GM18507 (cell line): ENCODE measurements at regions not wholly inside any gene's neighbourhood (a gene's known extent, or its start where the extent isn't known, plus 50 kb on each side); places are given as distances from the start of the nearest gene placed in this dataset.
A peak's percentile ranks its signal among the peaks of the same experiment; 100 is the strongest.

Source experiments
- DNase-seq: peaks from one replicate; pipeline ENCODE4 v3.0.0; 2011; ENCODE audit warnings: low read depth; ENCODE audit not compliant: insufficient read length; ENCODE audit errors: extremely low spot score
- FAIRE-seq: peaks from 2 replicates; lab custom pipeline; 2011; peaks lifted over from hg19 to GRCh38; lab: Jason Lieb, UNC

DNA sequence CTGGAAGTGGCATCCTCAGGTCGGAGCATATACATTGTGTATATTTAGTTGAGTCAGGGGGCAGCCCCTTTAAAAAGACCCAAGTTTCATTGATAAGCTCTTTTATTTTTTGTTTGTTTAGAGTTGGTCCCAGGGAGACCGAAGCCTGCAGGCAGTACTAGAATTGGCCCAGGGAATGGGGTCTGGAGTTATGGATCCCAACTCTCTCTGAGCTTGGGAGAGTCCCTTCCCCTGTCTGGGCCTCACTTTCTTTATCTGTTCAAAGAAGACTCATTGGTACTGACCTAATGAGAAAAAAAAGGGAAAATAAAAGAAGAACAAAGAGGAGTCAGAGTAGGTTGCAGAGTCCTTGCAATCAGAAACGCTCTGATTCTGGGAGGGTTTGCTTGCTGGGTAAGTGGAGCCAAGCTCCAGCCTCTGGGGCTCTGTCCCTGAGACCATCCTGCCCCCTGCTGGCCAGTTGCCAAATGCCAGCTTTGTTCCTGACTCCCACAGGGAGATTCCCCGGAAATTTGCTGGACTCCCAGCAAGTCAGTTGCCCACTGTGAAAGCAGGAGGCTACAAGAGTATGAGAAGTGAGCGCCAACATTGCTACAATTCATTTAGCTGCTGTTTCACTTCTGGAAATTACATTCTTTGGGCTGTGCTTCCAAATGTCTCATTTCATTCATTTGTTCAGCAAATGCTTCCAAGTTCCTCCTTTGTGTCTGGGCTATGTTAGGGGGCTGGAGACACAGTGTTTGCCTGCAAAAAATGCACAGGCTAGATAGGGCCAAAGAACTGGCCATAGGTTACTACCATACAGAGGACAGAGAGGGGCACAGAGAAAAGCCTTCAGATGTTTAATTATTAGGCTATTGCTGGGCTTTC lies 156.2 kb downstream of the MELK start:
- FAIRE-seq (peak; percentile 91), DNase-seq (peak; percentile 39)

DNA sequence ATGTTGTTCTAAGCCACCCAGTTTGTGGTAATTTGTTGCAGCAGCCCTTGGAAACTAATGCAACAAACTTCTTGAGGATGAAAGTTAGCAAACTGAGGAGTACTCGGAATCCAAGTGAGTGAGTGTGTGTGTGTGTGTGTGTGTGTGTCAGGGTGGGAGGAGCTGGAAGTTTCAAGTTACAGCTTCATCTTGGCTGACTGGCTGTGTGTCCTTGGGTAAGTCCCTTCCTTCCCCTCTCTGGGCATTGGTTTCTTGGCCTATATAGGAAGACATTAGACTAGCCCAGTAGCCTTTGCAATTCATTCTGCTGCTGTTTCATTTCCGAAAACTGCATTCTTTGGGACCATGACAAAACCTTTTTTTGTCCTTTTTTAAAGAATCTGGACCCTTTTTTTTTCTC lies 157.2 kb downstream of the MELK start:
- DNase-seq (no peak), FAIRE-seq (peak; percentile 18)

DNA sequence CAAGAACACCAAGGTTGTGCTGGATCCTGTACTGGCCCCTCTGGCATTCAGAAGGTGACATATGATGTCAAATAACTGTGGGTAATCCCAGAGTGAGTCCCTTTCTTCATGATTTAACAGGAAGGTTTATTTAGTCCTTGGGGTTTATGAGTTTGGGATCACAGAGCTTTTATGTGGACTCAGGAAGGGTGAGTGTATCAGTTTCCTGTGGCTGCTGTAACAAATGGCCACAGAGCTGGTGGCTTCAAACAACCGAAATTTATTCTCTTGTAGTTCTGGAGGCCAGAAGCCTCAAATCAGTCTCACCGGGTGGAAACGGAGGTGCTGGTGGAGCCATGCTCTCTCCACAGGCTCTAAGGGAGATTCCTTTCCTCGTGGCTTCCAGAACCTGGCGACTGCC lies 157.7 kb downstream of the MELK start:
- FAIRE-seq (no peak), DNase-seq (no peak)

DNA sequence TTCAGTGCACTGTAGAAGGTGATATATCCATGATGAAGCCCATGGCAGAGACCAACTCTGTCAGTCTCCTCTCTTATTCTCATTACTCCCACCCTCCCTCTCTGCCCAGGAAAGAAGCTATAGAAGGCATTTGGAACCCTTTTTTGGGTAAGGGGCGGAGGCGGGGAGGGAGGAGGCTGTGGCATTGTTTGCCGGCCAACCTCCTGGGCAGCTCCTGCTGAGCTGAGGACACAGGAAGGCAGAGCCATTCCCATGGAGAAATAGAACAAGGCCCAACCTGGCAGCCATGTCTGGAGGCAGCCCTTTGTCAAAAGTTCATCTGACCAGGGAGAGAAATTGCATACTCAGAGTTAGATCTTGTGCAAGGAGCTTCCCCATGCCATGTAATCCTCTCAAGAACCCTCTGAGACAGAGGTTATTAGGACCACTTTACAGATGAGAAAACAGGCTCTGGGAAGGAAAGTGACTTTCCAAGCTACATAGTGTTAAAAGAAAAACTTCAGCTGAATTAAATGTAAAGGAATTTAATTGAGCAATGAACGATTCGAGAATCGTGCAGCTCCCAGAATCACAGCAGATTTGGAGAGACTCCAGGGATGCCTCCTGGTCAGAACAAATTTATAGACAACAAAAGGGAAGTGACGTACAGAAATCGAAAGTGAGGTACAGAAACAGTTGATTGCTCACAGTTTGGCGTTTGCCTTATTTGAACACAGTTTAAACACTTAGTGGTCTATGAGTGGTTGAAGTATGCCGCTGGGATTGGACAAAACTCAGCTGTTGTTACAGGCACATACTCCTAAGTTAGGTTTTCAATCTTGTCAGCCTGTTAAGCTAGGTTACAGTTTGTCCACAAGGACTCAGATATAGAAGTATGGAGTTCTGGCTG lies 158.6 kb downstream of the MELK start:
- DNase-seq (no peak), FAIRE-seq (peak; percentile 82)

DNA sequence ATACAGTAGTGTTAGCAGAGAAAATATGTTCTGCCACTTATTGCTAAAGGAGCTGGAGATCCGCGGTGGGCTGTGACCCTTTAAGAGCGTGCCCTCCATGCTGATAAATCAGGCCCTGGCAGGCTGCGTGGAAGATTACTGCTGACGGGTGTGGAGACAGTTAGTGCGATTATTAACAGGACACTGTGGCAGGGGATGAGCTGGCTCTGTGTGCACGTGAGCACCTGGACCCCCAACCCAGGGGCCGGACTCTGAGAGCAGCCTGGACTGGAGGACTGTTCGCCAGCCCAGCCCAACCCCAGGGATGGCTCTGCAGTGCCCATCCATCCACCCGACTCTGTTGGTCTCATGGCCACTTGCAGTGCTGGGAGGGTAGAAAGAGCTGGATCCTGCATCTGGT lies 162.0 kb downstream of the MELK start:
- no peak for FAIRE-seq
- DNase-seq = no peak

DNA sequence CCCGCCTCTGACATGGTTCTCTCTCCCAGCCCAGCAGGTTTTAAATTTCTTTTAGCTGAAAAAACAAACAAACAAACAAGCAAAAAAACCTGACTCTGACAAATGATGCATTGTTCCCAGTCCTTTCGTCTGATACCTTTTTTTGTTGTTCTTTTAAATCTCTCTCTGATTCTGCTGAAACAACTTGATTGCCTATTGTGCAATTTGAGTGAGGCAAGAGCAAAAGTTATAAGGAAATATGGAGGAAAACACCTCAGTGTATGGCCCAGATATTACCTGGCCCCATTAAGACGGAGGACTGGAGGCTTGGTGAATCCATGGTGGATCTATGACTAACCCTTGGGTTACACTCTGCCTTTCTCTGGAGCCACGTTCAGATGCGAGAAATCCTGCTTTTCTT lies 164.0 kb downstream of the MELK start:
- DNase-seq (no peak), FAIRE-seq (no peak)

DNA sequence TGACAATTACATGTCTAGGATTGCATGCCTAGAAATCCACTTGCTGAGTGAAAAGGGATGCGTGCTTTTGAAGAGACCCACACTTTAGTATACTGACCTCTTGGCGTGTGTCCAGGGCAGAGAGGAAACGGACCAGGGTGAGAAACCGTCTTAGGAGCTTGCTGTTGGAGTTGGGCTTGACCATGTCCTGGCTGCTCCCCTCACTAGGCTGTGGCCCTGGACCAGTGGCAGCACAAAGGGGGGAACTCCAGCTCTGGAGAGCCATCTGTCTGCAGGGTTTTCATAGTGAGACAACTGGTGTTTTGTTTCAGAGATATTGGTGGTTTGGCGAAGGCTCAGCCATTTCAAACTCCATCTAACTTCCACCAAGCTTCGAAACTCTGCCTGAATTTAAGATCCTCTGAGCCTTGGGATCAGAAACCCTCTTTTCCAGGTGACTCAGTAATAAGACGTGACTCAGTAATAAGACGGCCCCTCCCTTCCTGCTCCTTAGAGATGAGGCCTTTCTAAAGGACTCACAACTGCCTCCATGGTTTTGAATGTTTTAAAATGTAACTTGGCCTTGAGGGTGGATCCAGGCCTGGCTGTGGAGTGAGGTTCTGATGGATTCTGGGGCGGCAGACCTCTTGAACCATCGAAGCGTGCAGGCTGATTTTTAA lies 165.8 kb downstream of the MELK start:
- FAIRE-seq (no peak), DNase-seq (no peak)

DNA sequence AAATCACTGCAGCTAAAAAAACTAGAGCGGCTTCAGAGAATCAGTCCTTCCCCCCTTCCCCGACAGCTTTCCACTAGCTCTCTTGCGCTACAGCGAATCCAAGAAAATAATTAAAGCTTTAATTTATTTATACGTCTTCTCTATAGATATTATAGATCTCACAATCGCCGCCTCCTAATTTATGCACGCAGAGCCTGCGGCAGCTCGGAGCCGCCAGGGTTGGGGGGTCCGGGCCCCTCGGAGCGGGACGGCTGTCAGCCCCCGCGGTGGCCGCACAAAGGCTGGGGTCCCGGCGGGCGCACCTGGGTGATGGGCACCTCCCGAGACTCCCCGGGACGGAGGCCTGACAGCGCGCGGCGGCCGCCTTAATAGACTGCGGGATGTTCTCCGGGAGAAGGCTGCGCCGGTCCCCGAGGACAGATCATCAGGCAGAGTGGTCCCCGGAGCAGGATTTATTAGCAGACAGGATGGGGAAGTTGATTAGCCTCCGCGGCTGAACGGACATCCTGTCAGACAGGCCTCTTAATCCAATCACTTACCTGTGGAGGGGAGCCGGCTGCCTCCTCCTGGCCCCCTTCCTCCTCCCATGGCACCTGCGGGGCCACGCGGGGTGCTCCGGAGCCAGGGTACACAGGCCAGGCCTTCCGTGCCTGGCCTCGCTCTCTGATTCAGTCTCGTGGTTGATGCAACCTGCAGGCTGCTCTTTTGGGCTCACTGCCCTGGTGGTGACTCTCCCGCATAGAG lies 166.8 kb downstream of the MELK start:
- FAIRE-seq (no peak), DNase-seq (no peak)

DNA sequence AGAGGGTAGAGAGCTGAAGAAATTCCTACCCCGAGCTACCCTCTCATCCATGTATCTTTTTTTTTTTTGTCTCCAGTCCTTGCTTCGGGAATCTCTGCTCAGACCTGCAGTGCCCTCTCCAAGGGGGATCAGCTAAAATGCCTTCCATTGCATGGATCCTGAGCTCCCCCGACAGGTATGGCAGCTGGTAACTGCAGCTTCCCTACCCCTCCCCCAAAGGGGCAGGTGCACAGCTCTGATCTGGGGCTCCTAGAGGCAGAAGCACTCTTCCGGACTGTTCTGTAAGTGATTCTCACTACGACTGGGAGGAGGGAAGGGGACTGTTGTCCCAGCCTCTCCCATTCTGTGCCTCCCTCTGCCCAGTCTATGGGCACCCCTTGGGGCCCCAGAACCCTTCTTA lies 169.6 kb downstream of the MELK start:
- FAIRE-seq = no peak
- DNase-seq = no peak

DNA sequence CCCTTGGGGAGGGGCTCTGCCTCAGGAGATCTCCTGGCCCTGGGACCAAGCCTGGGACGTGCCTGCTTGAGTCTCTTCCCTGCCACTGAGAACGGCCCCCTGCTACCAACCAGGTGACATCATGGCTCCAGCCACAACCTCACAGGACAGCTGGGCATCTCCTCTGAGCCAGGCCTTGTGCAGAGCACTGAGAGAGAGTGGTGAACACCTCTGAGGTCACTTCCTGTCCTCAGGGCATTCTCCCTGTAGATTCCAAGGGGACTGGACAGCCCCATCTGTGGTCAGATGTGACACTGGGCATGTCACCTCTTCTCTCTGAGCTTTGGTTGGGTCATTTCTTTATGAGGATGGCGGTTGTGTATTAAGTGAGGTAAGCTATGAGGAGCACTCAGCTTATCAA lies 172.0 kb downstream of the MELK start:
- no peak for DNase-seq
- no peak for FAIRE-seq

DNA sequence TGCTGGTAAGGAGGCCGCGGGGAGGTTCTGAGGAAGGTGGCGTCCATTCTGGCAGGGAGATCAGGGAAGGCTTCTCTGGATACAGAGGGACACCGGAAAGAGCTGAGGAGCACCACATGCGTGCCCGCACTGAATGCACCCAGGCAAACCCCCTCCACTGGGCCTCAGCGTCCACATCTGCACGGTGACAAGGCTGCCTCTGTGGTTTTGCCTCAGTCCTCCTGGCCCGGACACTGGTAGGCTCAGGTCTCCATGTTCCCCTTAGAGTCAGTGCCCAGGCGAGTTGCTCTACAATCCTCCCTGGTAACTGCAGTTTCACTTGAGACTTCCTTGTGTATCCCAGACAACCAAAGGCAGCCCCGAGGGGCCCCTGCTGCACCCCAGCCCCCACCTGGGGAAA lies 173.3 kb downstream of the MELK start:
- no peak for DNase-seq
- no peak for FAIRE-seq

DNA sequence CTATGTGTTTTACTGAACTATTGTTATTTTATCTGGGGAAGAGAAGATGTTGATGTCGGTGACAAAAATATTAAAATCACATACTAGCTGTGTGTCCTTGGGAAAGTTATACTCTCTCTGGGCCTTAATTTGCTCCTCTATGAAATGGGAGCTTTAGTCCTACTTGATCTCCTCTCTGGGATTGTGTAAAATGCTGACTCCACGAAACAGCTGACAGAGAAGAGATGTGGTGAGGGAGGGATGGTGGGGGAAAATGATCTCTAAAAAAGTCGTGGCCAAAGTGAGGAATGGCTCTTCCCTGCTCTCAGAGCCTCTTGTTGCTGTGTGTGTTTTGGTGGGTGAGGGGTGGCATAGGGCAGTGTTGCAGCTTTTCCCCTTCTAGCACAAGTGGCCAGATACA lies 173.7 kb downstream of the MELK start:
- DNase-seq (no peak), FAIRE-seq (no peak)

DNA sequence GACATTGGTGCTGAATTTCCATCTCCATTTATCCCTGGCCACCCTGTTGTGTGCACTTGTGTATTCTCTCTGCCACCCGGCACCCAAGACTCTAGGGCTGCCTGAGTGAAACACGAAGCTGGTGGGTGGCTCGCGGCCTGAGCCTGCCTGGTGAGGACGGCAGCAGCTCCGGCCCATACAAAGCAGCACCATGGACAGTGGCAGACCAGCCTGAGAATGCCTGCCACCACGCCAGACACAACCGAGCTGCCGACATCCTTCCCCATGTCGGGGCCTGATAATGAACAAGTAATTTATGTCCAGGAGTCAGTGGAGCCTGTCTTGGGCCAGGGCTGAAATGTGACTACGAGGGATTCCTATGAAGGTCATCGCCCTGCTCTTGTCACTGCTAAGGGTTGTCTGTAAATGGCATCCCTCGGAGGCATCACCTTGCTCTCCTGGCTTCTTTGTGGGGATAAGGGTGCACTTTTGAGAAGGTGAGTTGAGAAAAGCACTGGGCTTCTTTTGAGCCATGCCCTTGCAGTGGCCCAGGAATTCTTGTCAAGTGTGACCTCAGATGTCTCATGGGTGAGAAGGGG lies 175.7 kb downstream of the MELK start:
- FAIRE-seq = no peak
- DNase-seq = peak; percentile 26

DNA sequence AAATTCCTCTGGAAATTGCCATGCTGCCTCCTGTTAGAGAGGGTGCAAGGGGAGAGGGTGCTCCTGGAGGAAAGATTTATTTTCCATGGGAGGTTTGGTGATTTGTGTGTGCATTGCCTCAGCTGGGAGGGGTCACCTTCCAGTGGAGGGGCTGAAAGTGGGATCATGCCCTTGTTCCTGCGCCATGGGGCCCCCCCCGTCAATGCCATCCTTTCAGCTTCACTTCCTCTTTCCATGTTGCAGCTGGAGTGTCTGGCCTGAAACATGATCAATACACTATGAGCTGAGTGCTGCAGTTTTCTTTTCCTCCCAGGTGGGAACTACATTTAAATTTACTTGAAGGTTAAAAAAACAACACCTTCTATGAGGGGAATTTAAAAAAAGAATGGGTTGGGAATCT lies 176.8 kb downstream of the MELK start:
- no peak for FAIRE-seq
- DNase-seq = no peak

DNA sequence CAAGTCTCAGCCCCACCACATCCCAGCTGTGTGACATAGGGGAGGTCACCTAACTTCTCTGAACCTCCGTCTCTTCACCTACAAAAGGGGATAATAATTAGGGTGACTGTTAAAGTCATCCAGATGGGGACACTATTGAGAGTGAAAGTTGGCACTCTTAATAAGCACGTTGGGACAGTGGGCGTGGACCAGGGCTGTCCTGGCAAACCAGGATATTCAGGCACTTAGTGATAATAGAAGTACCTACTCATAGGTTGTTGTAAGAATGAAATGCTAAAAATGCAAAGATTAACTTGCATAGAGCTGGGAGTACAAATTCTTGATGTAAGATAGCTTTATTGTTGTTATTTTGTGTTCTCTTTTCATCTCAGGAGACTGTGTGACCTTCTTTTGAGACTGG lies 177.9 kb downstream of the MELK start:
- DNase-seq (no peak), FAIRE-seq (no peak)

DNA sequence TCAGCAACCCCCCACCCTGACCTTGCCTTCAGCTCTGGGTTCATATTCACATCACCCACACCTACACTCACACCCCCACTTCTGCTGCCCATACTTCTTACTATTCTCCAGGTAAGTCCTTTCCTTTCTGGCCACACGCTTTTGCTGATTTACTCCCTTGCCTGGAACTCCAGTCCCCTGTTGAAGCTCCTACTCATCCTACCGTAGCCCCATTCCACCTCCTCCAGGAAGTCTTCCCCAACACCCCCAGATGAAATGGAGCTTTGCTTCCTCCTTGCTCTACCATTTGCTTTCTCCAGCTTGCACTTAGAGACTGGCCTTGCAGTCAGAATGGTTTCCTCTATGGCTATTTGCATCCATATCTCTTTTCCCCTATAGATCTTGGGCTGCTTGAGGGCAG lies 182.3 kb downstream of the MELK start:
- DNase-seq = no peak
- no peak for FAIRE-seq

DNA sequence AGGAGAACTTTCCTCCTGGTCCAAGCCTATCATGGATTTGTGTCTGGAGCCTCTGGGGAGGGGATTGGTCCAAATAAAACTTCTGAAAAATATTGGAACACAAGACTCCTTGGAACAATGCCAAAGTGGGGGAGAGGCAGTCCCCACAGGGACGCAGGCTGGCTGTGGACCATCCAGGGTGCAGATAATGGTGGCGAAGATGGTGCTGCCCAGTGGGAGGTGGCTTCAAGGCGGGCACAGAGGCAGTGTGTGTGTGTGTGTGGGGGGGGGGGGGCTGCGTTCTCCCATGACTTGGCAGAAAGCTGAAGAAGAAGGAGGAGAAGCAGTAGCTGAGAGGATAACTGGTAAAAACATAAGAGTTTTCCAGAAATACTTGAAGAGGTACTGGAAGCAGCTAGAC lies 186.4 kb downstream of the MELK start:
- FAIRE-seq = no peak
- DNase-seq = no peak

DNA sequence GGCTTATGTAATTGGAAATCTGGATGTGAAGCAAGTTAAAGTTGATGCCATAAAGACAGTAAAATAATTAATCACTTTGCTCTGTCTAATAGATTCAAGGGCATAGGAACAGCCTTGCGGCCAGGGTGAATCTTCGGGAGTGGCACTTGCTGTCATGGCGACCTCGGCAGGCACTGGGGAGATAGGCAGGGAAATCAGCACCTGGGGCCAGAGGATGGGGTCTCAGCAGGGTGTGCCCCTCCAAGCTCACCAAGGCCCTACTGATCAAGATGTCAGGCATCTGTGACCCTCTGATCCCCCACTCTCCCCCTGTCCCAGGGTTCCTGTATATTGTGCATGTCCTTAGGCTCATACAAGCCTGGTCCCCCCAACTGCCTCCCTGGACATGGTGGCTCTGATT lies 187.3 kb downstream of the MELK start:
- no peak for DNase-seq
- FAIRE-seq = no peak

DNA sequence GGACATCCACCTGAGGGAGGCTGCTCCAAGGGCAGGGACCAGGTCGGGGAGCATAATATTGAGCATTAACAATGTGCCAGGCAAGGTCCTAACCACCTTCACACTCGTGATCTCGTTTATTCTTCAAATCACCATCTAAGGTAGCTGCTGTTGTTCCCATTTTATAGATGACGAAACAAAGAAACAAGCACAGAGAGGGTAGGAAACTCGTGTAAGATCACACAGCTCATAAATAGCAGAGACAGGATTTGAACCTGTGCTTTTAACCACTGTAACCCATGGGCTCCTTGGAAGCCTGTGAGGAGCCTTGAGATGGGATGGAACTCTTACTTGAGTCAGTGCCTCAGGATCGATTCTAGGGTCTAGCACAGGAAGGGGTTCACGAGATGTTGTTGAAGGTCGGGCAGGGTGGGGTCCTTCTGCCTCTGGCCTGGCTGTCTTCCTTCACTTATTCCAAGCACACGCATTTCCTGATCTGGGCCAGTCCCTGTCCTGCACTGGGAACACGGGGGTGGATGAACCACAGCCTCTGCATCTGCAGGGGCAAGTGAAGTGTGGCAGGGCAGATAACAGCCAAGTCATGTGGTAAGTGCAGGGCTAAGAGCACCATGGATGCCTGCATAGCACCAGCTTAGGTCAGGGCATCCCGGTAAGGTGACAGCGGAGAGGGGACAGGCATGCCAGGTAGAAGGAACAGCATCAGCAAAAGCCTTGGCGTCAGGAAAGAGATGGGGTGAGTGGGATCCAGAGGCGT lies 188.1 kb downstream of the MELK start:
- no peak for FAIRE-seq
- DNase-seq = no peak
